GM18511 (cell line): ENCODE measurements at regions not wholly inside any gene's neighbourhood (a gene's known extent, or its start where the extent isn't known, plus 50 kb on each side); places are given as distances from the start of the nearest gene placed in this dataset.
"Not testable (repeated sequence)": the region's sequence is repeated elsewhere in the genome, so short reads cannot be mapped to it uniquely, and the experiment has no call there.

Experiments
- ATAC-seq: cut with Tn5 transposase; IDR thresholded peaks from one replicate; pipeline ENCODE4 v1.9.1; 2021; ENCODE audit warnings: mild to moderate bottlenecking, moderate library complexity; ENCODE audit not compliant: unreplicated experiment

DNA sequence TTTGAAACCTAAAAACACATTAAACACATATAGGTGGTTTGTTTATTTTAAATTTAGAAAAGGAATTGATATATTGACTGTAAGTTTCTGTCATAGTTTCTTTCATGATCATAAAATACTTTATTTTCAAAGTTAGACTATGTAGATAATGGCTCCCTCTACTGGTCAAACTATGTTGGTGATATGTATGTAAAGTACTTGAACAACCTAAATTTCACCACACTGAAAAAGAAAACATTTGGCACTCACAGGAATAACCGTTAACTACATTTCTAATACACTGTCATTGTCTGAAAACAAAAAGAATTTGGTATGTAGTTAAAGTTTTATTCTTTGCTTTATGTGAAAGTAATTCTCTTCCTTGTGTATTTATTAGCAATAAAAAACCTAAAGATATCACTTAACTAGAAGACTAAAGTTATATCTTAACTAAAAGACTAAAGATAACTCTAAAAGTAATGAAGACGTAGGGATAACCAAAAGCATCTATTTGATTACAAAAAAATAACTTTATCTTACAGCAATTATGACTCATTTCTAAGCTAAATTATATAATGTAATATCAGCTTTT lies 427.5 kb downstream of the VGLL3 start:
- peak; percentile 76 for ATAC-seq

DNA sequence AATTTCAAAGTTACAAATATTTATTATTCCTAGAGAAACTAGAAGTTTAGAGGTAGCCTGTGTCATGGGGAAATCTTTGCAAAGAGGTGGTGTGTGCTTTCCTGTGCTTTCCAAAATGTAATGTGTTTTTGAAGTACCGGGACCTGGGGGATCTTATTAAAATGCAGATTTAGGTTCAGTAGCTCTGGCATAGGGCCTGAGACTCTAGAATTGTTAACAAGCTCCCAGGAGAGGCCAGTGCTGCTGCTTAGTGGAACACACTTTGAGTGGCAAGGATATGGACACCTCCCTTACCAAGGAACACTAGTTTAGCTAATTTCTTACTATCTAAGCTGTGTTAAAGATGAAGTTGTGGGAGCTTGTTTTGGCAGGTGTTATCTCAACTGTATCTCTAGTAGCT lies 428.9 kb downstream of the VGLL3 start:
- no peak for ATAC-seq

DNA sequence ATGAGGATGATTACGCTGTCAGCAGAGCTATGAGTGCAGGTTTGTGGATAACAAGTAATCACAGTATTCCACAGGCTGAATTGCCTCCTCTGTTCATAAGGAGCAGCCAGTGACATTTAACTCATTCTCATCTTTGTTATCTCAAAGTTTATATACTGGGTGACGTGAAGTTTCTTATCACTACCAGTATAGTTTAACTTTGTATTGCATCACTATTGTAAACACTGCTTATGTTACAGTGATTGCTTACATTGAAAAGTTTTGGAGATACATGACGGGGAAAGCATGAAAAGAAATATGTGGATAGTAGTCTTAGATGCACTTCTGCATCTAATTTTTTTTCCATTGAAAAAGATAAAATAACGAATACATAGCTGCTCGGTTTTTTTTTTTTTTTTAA lies 429.7 kb downstream of the VGLL3 start:
- no peak for ATAC-seq

DNA sequence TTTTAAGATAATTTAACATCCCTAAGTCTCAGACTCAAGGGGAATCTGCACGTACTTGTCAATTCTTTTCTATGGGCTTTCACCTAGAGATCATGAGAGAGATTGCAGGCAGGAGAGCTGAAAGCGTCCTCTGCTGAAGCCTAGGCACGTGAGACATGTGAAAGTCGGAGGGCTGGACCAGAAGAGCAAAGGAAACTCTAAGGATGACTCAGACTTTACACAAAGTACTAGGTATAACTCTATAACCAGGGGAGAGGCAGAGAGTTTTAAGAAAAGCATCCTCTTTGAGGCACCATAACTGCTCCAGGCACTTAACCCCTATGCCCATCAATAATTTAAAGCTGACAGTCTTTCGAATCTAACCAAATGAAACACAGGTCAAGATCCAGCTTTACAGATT lies 436.6 kb downstream of the VGLL3 start:
- ATAC-seq: peak; percentile 68

DNA sequence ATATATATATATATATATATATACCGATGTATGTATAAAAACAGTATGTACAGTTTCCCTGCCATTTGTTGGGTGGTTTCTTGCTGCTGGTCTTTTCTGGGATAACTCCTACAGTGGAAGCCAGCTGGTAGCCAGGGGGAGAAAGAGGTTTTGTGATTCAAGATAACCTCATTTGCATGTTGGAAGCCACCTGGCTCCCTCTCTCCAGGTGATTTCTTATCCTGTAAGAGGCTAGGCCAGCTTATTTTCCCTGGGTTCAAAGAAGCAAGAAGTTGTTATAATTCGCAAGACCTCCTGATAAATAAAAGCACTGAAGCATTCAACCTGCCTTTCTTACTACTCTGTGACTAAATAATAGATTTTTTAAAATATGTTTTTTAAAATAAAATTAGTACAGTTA lies 443.3 kb downstream of the VGLL3 start:
- ATAC-seq: no peak

DNA sequence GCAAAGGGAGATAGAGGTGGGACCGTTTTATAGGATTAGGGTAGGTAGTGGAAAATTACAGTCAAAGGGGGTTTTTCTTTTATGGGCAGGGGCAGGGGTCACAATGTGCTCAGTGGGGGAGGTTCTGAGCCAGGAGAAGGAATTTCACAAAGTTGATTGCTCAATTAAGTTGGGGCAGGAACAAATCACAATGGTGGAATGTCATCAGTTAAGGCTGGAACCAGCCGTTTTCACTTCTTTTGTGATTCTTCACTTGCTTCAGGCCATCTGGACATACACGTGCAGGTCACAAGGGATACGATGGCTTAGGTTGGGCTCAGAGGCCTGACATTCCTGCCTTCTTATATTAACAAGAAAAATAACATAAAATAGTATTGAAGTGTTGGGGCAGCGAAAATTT lies 453.8 kb downstream of the VGLL3 start:
- no peak for ATAC-seq

DNA sequence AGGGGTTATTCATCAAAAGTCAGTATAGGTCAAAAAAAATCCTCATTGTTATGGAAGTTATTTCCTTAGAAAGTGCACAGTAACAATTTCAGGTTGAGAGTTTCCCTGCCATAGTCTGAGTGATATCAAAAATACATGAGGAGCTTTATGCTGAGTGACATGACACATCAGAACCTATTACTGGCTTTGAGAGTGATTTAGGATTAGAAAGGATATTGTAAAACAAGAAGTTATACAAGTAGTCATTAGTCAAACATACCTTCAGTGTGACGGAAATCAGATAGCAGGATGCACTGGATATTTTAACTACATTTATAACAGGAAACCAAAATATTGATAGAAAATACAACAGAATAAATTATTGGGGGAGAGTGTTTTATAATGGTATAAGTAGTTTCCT lies 471.1 kb downstream of the VGLL3 start:
- no peak for ATAC-seq

DNA sequence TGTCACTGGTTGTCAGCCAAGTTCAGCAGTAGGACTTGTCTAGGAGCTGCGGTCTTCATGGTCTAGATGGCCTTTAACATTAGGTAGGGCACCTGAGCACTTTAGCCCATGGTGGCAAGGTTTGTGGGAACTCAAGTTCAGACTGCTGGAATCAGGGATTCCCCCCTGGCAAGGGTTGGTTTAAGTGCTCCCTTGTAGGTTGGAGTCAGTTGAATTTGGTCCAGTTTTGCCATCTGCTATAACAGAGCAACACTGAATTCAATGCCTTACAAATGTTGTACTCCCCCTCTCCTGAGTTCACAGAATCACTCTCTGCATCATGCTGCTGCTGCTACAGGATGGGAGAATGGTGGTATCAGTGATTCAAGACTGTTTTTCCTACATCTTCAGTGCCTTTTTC lies 509.3 kb downstream of the VGLL3 start:
- no peak for ATAC-seq

DNA sequence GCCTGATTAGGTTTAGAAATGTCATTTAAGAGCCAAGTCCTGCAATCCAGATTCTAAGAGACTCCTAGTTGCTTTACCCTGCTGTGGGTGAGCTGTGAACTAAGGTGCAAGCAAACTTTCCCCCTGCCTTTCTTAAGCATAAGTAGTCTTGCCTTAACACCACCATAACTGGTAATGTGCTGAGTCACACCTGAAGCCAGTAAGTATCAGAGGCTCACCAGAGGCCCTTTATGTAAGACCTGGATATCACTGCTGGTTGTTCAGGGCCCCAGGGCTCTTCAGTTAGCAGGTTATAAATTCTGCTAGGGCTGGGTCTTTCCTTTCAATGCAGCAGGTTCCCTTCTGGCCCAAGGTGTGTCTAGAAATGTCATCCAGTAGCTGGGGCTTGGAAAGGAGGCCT lies 509.9 kb downstream of the VGLL3 start:
- ATAC-seq: no peak

DNA sequence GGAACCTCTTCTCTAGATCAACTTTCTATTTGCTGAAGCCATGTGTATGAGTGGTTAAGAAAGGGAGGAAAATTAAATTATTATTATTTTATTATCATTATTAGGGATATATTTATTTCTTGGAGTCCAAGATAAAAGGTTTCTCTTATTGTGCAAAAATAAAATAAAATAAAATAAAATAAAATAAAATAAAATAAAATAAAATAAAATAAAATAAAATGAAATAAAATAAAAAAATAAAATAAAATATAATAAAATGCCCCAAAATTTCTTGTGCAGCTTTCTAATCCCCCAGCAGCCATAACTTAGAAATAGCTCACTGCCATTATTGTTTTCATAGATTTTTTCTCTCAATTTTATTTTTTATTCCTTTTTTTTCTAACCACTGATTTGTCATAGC lies 526.8 kb downstream of the VGLL3 start:
- no peak for ATAC-seq

DNA sequence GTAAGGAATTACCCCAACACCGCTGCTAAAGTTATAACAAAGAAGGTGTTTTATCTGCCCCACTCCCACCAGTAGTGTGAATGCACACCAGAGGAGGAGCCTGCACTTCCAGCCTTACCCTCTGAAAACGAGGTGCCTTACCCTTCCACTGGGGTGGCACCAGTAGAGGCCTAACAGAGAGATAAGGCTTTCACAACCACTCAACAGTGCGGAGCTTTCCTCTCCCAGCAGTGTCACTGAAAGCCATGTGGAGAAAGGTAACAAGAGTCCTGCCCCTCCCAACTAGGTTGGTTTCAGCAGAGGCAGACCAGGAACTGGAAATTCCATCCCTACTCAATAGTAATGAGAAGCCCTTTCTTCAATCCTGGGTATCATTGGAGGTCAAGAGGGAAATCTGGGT lies 539.2 kb downstream of the VGLL3 start:
- no peak for ATAC-seq

DNA sequence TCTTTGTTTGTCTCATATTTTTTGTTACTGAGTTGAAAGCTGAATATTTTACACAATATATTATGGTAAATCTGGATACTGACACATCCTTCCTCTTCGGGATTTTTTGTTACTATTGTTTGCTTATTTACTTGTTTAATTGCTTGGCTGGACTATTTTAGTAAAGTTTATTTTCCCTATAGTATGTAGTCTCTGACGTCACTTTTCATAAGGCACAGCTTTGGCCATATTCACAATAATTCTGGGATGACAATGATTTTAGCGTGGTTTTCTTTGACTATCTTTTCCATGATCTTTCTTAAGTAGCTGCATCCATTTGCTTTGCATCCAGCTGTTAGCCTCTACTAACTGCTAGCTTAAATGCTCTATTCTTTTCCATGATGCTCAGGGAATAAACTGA lies 552.4 kb downstream of the VGLL3 start:
- no peak for ATAC-seq

DNA sequence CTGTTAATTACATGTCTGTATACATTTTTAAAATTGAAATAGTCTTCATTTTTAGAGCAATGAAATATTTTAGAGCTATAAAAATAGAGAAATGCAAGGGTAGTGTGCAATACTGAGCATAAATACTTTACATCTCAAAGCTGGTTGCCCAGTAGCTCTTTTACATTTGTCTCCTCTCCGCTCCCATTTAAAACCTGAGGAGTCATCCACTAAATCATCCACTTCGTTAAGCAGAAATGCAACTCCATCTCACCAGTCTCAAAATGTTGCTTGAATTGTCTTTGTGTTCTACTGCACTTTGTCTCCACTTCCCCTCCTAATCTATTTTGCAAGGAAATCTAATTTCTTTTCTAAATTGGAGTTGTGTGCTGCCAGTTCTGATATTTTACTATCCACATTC lies 563.6 kb downstream of the VGLL3 start:
- no peak for ATAC-seq

DNA sequence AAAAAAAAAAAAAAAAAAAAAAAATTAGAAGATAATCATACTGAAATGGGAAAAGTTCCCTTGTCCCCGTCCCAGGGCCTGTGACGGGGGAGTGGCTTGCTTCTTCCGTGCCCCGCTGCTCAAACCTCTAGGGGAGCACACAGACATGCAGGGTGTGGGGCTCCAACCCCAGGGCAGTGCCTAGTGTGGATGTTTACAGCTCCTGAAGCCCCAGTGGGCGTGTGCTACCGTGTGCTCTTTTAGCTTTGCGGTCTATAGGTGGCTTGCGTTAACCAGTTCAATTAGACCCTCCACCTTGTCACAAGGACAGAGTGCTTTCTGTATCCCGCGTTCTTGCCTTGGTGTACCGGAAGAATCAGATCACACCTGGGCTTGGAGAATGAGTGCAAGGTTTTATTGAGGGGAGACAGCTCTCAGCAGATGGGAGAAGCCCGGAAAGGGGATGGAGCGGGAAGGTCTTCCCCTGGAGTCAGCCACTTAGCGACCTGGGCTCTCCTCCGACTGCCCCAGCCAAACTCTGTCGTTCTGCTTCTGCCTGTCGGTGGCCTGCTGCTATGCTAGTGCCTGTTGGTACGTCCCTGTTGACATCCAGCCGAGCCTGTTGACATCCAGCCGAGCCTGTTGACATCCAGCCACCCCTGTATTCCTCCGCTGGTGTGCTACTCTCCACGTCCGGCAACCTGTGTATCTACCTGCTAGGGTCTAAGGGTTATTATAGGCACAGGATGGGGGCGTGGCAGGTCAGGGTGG lies 569.8 kb downstream of the VGLL3 start:
- ATAC-seq: no peak

DNA sequence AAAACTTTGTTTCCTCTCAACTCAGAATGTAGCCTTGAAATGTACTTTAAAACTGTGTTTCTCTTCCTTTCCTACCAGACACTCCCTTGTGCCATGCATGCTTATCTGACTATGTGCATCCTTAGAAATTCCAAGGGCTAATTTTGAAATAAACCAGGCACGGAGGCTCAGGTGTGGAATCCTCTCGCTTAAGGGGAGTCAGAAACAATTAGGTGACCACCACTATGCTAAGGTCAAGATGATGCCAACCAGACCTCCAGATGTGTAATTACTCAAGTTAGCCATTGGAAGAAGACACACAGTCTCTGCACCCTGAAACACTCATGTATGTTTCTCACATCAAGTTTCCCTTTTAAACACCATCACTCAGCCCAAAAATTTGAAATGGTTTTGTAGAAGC lies 572.1 kb downstream of the VGLL3 start:
- no peak for ATAC-seq

DNA sequence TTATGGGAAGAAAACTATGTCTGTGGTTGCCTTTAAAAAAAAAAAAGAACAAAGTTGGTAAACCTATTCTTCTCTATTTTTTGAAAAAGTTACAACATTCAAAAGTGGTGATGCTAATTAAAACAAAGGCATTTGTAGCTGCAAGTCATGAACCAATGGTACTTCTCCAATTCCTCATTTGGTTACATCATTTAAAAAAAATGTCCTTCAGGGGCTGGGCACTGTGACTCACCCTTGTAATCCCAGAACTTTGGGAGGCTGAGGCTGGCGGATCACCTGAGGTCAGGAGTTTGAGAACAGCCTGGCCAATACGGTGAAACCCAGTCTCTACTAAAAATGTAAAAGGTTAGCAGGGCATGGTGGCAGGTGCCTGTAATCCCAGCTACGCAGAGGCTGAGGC lies 574.6 kb downstream of the VGLL3 start:
- ATAC-seq: no peak

DNA sequence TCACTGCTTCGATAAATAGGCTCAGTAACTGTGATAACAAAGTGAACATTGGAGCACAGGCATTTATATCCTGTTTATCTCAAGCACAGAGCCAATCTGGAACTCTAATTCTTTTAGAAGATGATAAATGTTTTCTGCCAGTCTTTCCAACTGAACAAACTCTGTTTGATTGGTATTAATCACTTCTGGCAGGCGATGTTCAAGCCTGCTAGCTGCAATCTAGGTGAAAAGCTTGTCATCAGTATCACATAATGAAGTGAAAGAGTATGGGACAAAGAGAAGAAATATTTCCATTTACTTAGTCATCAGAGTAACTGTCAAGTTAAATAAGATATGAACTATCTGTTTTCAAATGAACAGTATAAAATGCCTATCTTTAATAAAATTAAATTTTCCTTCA lies 577.3 kb downstream of the VGLL3 start:
- no peak for ATAC-seq

DNA sequence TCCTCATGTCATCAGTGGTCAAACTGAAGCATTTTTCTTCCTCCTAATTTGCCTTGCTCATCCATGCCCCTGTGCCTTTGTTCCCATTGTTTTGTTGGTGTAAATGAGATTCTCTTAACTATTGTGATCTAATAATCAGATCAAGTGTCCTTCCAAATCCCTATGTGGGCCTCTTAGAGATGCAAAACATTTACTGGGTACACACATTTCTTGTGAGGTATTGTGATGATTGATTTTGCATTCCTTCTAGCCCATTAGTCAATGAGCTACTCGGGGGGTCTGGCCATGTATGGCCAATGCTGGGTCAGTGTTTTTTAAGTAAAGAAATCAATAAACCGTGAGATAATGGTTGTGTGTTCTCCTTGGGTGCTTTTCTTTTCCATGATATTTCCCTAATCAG lies 580.4 kb downstream of the VGLL3 start:
- no peak for ATAC-seq

DNA sequence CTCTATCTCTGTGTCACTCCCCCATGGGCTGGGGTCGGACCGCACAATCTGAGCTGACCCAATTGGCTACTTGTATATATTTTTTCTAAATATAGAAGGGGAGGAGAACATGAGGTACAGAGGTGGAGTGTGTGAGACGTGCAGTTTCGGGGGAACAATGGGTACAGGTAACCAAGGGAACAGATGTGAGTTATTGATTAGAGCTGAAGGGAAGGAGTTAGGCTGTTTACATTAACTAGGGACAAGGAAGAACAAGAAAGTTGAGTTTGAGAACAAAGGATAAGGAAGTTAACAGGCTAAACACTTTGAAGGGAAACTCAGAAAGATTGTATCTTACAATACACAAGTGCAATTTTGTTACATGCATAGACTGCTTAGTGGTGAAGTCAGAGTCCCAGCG lies 601.2 kb downstream of the VGLL3 start:
- ATAC-seq: not testable (repeated sequence)

DNA sequence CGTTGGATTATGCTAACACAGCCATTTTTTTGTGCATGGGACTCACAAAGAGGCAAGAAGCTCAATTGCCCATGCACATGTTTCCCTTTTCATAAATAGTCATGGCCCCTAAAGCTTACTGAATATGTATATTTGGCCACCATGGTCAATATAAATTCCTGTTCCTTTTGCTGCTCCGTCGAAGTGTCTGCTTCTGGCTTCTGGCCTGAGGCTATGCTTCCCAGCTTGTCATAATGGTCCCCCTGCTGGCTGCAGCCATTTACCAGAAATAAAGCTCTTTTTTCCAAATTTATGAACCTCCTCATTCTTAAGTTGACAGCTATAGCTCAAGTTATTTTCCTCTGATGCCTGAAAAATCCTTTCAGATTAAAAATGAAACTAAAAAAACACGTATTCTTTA lies 602.1 kb downstream of the VGLL3 start:
- peak; percentile 36 for ATAC-seq

DNA sequence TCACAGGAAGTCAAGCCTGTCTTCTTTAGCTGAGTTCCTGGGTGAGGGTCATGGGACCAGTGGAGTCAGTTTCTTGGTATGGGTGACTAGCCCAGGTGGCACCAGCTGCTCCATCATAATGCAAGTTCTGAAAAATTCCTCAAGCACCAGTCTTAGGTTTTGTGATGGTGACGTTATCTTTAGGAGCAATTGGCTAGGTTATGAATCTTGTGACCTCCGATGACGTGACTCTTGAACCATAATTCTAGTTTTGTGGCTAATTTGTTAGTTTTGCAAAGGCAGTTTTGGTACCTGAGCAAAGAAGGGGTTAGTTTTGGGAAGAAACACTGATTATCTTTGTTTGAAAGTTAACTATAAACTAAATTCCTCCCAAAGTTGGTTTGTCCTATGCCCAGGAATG lies 608.4 kb downstream of the VGLL3 start:
- no peak for ATAC-seq

DNA sequence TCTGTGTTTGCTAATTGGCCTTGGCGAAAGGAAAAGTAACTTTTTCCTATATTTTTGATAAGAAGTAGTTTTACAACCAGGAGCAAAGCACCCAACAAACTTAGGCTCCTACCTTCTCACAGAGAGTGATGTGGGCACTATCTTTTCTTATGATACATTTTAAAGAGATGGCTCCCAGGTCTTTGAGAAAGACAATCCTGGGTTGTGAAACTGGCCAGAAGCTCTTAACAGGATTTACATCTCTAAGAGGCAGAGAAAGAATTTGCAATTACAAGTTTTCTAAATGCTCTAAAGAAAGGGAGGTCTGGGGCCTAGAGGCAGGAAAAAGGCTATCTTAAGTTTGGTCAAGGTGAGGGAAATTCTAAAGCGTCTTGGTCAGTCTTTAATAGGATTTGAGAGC lies 609.7 kb downstream of the VGLL3 start:
- no peak for ATAC-seq

DNA sequence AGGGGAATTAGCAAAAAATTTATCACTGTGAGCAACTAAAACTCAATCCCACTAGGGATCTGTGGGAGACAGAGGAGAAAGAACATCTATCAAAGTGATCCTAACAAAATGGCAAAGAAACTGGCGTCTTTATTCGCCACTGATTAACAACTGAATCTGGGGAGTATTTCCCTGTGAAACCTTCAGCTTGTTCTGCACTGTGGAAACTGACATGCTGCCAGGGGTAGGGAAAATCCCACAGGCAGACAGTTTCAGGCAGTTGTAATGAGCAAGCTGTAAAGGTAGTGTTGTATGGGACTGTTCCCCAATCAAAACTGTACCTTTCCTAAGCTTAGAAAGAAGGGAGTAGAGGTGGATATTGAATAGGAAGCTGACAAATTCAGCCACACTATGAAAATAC lies 611.7 kb downstream of the VGLL3 start:
- no peak for ATAC-seq
